HG02759 (cell line): ENCODE measurements at regions not wholly inside any gene's neighbourhood (a gene's known extent, or its start where the extent isn't known, plus 50 kb on each side); places are given as distances from the start of the nearest gene placed in this dataset.
"Not testable (repeated sequence)": the region's sequence is repeated elsewhere in the genome, so short reads cannot be mapped to it uniquely, and the experiment has no call there.

ENCODE experiments used
- ATAC-seq: cut with Tn5 transposase; IDR thresholded peaks from one replicate; pipeline ENCODE4 v1.9.1; 2021; ENCODE audit warnings: mild to moderate bottlenecking, moderate library complexity; ENCODE audit not compliant: unreplicated experiment

DNA sequence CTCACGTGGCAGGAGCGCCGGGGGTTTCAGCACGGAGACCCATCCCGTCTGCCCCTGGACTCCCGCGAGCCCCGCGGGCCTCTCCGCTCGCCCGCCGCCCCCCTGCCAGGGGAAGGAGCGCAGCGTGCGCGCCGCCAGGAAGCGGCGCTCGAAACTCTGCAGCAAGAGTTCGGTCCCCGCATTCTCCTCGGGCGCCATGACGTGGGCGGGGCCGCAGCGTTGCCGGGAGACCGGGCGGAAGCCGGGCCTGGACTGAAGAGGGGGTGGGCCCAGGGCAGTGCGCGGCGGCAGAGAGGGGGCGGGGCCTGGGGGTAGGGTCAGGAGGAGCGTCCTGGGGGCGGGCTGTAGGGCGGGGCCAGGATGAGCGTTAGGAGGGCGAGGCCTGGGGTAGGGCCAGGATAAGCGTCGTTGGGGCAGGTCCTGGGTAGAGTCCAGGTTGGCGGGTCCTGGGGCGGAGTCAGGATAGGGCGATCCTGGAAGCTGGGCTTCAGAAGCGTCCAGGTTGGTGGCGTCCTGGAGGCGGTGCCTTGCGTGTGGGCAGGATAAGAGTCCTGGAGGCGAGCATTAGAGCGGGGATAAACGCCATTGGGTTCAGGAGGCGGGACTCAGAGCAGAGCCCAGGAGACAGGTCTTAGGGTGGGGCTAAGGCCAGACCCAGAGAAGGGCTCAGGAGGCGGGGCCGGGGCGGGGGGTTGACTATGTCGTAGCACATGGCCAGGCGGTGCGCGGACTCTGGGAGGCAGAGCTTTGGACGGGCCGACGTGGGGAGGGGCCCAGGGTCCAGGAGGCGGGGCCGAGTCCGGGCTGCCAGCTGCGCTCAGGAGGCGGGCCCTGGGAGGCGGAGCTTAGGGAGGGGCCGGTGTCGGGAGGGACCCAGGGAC lies 229.0 kb upstream of the FRG2C start:
- peak; percentile 100 for ATAC-seq

DNA sequence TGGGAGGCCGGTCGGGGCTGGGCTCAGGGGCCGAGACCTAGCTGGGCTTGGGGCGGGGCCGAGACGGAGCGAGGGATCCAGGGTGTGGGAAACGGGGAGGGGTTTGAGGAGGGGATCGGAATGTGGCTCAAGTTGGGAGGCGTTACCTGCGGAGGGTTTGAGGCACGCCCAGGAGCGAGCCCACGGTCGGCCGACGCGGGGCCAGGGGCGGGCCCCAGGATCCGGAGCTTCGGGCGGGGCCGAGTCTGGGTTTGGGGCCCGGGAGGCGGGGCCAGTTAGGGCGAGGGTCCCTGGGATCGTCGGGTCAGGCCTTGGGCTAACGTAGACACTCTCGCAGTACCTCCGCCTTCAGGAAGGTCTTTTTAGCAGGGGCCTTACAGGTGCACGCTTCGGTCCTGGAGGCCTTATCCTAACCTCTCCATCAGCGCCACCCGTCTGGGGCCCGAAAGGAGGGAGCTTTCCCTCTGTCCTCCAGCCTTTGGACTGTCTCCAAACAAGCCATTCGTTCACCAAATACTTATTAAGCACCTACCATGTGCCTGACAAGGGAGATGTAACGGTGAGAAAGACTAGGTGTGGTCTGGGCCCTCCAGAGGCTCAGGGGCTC lies 228.2 kb upstream of the FRG2C start:
- not testable (repeated sequence) for ATAC-seq

DNA sequence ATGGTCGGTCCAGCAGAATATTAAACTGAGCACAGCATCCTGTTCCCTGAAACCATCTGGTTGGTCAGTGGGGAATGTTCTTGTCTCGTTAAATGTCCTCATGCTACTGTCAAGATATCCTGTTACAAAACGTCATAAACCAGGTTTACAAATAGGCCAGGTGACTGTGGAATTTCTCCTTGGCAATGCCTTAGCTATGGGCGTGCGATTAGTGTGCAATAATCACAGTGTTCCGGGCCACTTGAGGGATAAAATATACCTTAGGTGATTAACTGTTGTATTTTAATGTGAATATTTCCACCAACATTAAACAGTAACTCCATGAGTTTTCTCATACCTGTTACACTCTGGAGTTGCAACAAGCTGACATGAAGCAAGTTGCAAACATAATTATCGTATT lies 223.1 kb upstream of the FRG2C start:
- not testable (repeated sequence) for ATAC-seq

DNA sequence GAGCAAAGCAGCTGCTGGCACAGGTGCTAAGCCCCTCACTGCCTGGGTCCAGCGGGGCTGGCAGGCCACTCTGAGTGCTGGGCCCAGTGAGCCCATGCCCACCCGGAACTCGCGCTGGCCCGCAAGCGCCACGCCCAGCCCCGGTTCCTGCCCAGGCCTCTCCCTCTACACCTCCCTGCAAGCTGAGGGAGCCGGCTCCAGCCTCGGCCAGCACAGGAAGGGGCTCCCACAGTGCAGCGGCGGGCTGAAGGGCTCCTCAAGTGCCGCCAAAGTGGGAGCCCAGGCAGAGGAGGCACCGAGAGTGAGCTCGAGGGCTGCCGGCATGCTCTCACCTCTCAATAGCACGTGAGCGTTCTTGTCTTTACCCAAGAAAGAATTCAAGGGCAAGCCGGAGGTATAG lies 219.5 kb upstream of the FRG2C start:
- not testable (repeated sequence) for ATAC-seq

DNA sequence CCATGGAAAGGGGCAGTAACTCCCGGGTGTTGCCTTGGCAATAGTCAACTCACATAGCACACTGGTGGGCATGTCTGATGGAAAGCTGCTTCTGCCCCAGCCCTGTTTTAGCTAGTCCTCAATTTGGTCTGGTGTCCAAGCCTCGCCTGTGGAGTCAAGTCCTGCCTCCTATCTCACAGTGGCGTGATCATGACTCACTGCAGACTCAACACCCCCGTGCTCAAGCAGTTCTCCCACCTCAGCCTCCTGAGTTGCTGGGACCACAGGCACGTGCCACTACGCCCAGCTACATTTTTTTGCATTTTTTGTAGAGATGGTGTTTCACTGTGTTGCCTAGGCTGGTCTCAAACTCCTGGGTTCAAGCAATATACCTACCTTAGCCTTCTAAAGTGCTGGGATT lies 218.9 kb upstream of the FRG2C start:
- ATAC-seq, result not testable (repeated sequence)

DNA sequence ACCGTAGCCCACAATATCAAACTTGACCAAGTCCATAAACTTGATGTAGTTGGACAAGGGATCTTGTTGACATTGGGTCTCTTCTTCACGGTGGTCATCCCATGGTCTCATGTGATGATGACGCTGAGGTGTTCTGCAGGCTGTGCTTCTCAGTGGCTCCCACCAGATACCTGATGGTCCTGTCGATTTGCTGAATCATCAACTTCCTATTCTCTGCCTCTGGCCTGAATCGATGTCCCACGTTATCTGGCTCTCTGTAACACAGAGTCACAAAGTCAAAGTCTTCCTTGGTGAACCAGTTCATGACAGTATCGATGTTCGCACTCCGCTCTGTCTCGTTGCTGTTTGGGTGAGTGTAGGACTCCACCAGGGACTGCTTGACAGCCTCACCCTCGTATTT lies 217.2 kb upstream of the FRG2C start:
- not testable (repeated sequence) for ATAC-seq

DNA sequence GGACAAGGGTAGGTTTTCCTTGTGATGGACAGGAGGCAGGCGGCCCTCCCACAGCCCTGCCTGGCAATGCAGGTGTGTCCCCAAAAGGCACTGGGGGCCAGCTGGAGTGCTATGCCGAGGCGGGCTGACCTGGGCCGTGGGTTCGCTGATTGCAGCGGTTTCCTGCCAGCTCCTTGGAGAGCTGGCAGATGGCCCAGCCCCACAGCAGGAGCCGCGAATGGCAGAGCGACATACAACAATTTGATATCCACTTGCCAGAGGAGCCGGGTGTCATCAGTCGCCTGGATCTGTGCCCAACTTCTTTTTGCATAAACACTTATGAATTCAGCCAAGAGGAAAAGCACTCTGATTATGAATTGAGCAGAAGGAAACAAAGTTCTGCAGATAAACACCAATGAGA lies 210.8 kb upstream of the FRG2C start:
- not testable (repeated sequence) for ATAC-seq

DNA sequence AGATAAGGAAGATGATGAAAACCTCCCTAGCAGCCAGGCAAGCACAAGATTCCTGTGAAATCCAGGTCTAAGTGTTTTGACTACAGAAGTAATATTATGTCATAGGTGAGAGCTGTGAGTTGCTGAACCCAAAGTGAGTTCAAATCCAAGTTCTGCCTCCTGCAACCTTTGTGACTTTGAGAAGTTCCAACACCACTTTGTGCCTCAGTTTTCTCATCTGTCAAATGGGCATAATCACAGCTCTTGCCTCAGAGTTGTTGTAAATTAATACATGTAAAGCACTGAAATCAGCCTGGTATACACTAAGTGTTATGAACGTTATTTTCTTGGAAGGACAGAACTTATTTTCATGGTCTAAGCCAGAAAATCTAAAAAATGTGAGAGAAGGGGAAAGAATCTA lies 210.3 kb upstream of the FRG2C start:
- not testable (repeated sequence) for ATAC-seq

DNA sequence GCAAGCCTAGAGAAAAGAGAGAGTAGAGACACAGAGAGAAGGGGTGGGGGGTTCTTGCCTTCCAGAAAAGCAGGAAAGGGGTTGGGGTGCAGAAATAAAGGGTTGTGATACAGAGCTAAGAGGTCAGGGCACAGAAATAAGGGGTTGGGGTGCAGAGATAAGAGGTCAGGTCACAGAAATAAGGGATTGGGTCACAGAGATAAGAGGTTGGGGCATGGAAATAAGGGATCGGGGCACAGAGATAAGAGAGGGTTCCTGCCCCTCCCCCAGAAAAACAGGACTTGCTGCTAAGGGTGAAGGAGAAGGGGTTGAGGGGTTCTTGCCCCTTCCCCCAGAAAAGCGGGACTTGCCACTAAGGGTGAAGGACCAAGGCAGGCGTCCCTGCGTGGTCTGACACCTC lies 189.6 kb upstream of the FRG2C start:
- ATAC-seq, result not testable (repeated sequence)

DNA sequence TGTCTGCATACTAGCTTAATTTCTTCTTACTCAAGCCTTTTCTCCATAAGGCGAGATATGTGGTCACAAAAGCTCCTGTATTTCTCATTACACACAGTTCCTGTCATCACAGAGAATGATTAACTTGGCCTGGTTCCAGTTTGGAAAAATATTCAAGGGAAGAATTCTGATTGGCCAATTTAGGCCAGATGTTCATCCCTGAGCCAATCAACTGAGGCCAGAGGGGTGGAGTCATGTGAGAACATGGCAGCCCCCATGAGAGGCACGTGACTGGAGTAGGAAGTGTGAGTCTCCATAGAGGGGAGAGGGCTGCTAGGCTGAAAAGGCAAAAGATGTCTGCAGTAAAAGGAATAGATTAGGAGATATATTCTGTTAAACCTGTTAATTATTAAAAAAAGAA lies 167.5 kb upstream of the FRG2C start:
- ATAC-seq, result not testable (repeated sequence)

DNA sequence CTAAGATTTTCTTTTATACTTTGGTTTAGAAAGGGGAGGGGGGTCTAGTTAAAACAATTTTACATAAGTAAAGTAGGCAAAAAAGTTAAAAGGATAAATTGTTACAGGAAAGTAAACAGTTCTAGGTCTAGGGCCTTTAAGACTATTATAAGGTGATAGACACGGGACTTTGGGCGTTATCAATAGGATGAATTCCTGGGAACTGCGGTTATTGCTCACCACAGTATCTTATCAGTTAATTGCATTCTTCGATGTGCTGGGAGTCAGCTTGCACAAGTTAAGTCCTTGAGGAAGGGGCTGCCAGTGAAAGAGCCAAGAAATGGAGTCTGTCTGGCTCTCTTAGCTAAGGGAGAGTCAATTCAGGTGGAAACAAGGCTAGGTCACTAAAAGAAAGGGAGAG lies 163.8 kb upstream of the FRG2C start:
- ATAC-seq, result not testable (repeated sequence)

DNA sequence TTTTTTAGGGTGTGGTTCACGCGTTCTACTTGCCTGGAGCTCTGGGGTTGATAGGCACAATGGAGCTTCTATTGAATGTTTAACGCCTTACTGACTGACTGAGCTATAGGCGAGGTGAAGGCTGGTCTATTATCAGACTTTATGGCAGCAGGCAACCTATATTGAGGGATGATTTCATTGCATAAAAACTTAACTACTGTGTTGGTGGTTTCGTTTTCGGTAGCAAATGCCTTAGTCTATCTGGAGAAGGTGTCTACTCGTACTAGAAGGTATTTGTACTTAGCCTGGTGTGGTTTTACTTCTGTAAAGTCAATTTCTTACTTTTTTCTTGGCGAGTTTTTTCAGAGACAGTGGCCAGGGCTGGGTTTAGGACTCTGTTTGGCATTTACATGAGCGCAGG lies 162.0 kb upstream of the FRG2C start:
- not testable (repeated sequence) for ATAC-seq

DNA sequence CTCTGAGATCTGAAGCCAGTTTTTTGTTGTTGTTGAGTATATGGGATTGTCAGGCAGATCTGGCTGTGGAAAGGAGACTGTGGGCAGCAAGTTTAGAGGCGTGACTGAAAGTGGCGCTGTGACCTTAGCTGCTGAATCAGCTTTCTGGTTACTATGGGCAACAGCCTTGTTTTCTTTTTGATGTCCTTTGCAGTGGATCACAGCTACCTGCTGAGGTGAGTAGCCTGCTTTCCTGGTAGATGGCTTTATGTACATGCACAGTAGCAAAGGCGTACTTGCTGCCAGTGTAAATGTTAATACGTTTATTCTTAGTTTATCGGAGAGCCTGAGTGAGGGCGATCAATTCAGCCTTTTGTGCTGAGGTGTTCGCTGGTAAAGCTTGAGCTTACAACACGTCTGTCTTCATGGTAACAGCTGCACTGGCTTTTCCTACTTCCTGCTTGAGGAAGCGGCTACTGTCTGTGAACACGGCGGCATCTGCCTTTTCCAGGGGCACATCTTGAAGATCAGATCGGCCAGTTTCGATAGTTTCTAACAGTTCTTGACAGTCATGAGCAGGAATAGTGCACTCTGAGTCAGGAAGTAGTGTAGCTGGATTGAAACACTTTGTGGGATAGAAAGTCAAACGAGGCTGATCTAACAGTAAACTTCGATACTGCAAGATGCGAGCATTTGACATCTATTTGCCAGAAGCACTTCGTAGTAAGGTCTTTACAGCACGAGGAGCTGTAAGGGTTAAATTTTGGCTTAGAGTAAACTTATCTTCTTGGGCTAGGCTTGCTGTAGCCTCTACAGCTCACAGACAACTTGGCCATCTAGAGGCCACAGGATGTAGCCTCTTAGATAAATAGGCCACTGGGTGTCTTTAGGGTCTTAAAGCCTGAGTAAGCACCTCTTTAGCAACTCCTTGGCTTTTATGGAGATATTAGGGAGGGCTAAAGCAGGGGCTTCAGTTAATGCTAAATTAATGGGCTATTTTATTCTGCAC lies 161.1 kb upstream of the FRG2C start:
- ATAC-seq, result not testable (repeated sequence)

DNA sequence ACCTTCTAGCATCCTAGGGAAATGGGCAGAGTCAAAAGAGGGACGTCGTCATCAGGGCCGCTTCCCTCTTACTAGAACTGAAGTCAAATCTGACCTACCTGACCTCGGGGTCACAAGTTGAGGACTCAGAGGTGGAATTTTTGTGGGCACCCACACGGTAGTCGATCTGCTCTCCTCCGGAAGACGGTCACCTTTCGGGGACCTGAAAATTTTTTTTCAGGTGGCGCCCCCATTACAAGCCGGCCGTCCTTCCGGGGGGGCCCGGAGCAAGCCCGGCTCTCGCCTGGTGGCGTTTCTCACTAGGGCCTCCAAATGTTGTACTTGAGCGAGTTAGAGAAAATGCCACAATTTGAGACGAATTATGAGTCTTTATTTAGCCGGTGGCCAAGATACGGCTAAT lies 157.5 kb upstream of the FRG2C start:
- ATAC-seq, result no peak

DNA sequence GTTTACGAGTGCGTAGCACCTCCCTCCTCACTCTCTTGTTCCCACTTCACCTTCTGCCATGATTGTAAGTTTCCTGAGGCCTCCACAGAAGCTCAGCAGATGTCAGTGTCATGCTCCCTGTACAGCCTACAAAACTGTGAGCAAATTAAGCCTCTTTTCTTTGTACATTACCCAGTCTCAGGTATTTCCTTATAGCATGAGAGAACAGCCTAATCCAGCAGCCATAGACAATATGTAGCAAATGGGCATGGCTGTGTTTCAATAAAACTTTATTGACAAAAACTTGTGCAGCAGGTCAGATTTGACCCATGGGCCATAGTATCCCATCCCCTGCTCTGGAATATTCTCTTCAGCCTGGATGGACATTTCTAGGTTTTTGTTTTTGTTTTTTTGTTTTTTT lies 156.2 kb upstream of the FRG2C start:
- not testable (repeated sequence) for ATAC-seq

DNA sequence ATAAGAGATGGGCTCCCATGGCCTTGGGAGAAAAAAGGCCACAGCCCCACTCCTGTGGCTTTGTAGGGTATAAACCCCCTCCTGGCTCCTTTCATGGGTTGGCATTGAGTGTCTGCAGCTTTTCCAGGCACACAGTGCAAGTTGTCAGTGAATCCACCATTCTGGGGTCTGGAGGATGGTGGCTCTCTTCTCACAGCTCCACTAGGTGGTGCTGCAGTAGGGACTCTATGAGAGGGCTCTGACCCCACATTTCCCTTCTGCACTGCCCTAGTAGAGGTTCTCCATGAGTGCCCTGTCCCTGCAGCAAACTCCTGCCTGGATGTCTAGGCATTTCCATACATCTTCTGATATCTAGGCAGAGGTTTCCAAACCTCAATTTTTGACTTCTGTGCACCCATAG lies 136.5 kb upstream of the FRG2C start:
- ATAC-seq, result not testable (repeated sequence)

DNA sequence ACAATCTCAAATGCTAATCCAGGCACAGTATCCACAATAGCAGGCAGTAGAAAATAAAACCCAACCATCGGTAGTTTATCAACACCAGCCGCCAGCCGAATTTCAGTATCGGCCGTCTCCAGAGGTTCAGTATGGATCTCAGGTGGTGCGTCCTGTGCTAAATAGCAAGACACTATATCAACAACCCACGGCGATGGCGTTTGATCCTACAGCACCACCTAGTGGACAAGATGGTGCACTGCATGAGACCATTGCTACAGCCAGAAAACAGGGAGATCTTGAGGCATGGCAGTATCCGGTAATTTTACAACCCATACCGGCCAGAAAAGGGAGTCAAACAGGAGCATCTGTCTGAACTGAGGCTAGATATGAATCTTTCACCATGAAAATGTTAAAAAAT lies 112.0 kb upstream of the FRG2C start:
- not testable (repeated sequence) for ATAC-seq

DNA sequence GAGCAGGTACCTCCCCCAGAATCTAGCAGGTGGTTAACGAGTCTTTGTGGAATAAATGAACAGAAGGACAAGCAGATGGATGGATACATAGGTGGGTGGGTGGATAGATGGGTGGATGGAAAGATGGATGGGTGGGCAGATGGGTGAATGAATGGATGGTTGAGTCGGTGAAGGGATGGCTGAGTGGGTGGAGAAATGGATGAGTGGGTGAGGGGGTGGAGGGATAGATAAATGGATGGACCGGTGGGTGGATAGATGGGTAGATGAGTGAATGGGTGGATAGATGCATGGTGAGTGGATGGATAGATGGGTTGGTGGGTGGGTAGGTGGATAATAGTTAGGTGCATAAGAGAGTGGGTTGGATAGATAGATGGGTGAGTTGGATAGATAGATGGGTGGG lies 99.7 kb upstream of the FRG2C start:
- ATAC-seq, result not testable (repeated sequence)

DNA sequence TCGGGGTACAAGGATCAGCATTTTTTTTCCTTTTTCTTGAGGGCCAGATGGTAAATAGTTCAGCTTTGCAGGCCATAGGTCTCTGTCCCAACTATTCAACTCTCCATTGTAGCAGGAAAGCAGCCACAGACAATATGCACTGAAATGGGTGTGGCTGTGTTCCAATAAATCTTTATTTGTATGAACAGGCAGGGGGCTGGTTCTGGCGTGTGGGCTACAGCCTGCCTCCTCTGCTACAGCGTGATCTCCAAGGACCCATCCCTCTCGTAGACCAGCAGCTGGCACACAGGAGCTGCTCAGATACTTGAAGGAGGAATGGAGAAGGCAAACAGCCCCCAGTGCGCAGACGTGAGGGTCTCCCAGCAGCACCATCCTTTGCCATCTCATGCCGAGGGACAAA lies 91.8 kb upstream of the FRG2C start:
- ATAC-seq, result not testable (repeated sequence)

DNA sequence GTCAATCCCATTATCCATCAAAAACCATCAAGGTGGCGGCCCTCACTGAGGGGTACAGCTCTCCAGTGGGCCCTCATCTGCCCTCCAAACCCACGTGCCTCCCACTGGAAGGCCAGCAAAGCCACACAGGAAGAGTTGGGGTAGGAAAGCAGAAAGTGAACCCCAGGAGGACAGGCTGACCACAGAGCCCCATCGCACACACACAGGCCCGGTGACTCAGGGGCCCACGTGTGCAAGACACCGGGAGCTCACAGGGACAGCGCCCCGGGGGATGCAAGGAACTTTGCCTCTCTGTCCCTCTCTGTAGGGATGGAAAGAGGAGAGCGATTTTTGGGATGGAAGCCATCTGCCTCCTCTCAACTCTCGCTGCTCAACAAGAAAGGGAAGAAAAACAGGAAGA lies 85.0 kb upstream of the FRG2C start:
- ATAC-seq, result not testable (repeated sequence)

DNA sequence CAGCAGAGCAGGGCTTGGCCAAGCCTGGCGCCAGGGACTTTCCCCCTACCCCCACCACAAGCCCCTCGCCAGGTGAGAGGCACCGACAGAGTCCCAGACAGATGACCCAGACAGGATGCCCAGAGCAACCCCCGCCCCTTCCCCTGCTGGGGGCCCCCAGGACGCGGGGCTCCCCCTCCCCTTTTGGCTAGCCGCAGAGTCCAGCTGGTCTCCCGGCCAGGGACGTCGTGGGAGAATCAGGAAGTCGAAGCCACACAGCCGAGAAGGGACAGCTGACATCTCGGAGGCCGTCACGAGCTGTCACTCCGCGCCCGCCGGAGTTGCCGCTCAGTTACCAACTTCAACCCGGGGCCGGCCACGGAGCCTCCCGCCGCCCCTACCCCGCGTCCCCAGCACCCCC lies 84.6 kb upstream of the FRG2C start:
- not testable (repeated sequence) for ATAC-seq
